Germinal center (tissue), 1 donor: ENCODE measurements at regions not wholly inside any gene's neighbourhood (a gene's known extent, or its start where the extent isn't known, plus 50 kb on each side); places are given as distances from the start of the nearest gene placed in this dataset.

Source experiments
- DNase-seq: peaks from one replicate; pipeline ENCODE4 v3.0.0; 2012; ENCODE audit warnings: mixed read lengths, low spot score

GRCh38 chr2:230642966-230643365 lies 69.7 kb upstream of the CAB39 start:
- DNase-seq = no peak

GRCh38 chr2:230643576-230644291 lies 68.9 kb upstream of the CAB39 start:
- DNase-seq = no peak

- no peak for DNase-seq
Observed at GRCh38 chr2:230644356-230644935, 68.2 kb upstream of the CAB39 start.

GRCh38 chr2:230648356-230648755 lies 64.3 kb upstream of the CAB39 start:
- DNase-seq = no peak

DNA sequence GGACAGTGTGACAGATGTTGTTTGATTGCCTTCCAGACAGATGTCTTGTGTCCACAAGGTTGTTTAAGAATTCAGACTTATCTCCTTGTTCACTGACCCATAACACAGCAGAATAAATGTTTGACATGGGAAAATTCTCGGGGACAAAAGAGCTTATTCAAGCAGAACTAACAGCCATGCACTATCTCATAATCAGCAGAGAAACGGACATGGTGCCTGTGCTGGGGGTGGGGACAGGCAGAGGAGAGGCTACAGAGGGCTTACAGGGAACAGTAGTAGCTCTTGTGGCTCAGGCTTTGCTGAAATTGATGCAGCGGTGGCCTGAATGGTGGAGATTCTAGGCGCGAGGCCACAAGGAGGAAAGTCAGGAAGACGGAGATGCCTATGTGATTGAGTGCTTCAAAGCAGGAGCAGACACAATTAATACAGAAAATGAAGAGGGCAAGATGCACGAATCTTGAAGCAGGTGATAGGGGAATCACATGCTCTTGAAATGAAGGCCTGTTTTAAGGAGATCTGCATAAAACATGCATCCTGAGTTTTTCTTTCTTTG lies 62.0 kb upstream of the CAB39 start:
- DNase-seq = no peak

DNA sequence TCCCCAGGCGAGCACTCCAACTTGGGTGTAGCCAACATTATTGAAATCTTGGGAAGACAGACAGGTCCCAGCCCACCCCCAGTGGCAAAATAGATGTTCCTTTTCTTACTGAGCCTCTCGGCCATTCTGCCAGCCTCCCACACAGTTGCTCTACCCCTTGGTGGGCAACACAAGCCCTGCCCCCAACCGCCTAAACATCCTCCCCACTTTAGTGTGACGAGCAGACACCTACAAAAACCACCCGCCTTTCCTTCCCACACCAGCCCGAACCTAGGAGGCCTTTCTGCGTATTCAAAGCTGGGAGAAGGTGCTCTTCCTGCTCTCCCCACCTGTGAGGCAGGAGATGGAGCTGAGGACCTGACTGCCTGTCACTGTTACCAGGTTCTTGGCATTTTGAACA lies 58.6 kb upstream of the CAB39 start:
- DNase-seq = no peak

DNA sequence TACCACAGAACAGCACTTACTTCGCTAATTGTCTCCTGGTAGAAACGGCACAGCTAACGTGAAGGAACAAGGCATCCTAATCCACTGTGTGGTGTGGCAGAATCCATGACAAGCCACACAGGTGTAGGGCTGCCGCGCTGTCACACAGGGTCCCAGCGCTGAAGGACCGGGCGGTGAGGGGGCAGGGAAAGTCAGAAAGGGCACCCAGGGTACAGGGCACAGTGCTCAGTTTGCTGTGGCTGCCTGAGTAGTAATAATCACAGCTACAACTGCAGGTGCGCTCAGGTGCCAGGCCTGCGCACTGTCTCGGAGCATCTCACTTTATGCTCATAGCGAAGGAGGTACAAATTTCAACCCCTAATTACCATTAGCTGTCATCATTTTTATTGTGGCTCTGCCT lies 55.2 kb upstream of the CAB39 start:
- no peak for DNase-seq

GRCh38 chr2:230657906-230658305 lies 54.7 kb upstream of the CAB39 start:
- no peak for DNase-seq

DNA sequence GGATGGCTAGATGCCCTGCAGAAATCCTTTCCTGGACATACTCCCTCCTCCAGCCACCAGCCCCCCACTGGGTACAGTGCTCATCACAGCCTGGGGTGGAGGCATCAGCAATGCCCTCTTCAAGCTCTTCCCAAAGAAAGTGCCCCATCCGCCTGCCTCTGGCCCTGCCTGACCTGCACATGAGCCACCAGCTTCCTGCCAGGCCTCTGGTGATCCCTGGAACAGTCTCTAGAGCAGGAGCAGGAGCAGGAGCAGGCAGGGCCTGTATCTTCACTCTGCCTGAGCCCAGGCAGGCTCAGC lies 54.1 kb upstream of the CAB39 start:
- no peak for DNase-seq

DNA sequence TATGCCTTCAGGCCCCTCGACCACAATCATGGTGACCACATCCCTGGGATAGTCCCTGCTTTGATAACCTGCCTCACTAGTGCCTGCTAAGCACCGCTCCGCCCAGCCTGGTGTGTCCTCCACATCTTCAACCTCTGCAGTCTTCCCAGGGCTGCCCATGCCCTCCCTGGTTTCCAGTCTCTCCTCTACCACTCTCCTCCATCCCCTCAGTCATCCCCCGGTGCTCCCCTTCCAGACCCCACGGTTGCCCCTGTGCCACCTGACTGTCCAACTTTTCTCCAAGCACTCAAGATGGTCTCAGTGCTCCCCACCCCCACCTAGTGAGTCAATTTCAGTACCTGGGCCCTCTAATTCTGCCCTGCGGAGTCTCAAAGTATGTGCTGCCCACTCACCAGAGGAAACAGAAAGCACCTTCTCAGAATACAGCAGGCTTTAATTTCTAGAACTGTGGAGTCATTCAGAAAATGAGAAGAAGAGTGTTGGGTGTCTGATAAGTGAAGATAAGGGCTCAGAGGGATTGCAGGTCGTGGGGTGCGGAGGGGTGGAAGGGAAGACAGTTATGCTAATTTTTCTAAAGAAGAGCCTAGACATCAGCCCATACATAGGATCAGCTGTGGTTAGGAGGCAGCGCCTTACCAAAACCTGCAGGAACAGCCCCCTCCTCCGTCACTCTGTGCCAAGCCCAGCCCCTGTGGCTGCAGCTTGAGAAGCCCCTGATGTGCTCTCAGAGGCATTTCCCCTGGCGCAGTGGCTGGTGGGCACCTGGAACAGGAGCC lies 53.6 kb upstream of the CAB39 start:
- no peak for DNase-seq

- peak; percentile 37 for DNase-seq
Observed at GRCh38 chr2:230660294-230661060, 52.2 kb upstream of the CAB39 start.

- no peak for DNase-seq
Observed at GRCh38 chr2:230661072-230661957, 51.3 kb upstream of the CAB39 start.
